ENCODE measurements at regions not wholly inside any gene's neighbourhood (a gene's known extent, or its start where the extent isn't known, plus 50 kb on each side); places are given as distances from the start of the nearest gene placed in this dataset.

DNA sequence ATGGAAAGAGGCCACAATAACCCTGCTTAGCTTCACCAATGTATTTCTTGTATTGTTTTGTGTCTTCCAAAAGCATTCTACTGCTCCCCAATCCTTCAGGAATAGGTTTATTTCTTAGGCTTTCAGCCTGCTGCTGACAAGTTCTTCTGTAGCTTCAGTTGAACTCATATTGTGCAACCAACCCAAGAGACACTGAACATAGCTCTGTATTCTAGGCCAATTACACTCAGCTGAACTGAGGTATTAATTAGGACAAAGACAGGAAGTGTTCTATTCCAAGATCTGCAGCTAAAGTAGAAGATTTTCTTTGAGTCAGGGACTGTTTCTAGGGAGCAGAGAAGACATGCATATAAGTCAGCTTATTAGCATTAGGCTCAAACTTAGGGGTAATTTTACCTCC, 151.8 kb downstream of the LHFPL1 start:
- TF ChIP-seq, protein P1, sequence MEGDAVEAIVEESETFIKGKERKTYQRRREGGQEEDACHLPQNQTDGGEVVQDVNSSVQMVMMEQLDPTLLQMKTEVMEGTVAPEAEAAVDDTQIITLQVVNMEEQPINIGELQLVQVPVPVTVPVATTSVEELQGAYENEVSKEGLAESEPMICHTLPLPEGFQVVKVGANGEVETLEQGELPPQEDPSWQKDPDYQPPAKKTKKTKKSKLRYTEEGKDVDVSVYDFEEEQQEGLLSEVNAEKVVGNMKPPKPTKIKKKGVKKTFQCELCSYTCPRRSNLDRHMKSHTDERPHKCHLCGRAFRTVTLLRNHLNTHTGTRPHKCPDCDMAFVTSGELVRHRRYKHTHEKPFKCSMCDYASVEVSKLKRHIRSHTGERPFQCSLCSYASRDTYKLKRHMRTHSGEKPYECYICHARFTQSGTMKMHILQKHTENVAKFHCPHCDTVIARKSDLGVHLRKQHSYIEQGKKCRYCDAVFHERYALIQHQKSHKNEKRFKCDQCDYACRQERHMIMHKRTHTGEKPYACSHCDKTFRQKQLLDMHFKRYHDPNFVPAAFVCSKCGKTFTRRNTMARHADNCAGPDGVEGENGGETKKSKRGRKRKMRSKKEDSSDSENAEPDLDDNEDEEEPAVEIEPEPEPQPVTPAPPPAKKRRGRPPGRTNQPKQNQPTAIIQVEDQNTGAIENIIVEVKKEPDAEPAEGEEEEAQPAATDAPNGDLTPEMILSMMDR (IDR thresholded peaks at IDR 0.05): no peak
- Histone ChIP-seq H3K4me1 (no peaks in the 10 kb centered on the region), H2AFZ (no peak overlapping the region), H3K9ac (no peak overlapping the region), H3K36me3 (ENCODE audit: control insufficient read depth, insufficient read depth, low read length) (no peaks in the 10 kb centered on the region), H3K4me3 (ENCODE audit: low read depth, low read length) (no peak overlapping the region), H3K9me3 (ENCODE audit: control insufficient read depth, low read length) (no peaks in the 10 kb centered on the region), H3K4me2 (ENCODE audit: low read length) (no peak overlapping the region), H3K27me3 (ENCODE audit: control insufficient read depth, insufficient read depth, low read length) (no peaks in the 10 kb centered on the region), H3K79me2 (no peaks in the 10 kb centered on the region), H3K27ac (no peak overlapping the region)

DNA sequence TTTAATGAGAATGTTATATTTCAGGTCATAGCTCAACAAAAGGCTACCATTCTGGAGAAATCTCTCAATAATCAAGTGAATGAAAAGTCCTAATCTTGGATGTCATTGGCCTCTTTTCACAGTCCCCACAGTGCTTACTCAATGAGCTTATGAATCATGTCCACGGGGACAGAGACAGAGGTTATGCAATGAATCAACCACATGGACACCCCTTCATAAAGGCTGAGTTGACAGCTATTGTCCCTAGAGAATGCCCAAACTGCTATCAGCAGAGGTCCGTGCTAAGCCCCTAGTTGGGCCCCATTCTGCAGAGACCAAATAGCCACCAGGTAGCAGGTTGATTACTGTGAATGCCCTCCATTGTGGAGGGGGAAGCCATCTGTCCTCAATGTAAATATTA, 158.1 kb downstream of the LHFPL1 start:
- Histone ChIP-seq H3K27ac (no peak overlapping the region), H3K9me3 (ENCODE audit: control insufficient read depth, low read length) (no peaks in the 10 kb centered on the region), H3K79me2 (no peaks in the 10 kb centered on the region), H3K4me3 (ENCODE audit: low read depth, low read length) (no peak overlapping the region), H3K4me2 (ENCODE audit: low read length) (no peak overlapping the region), H3K36me3 (ENCODE audit: control insufficient read depth, insufficient read depth, low read length) (no peaks in the 10 kb centered on the region), H3K9ac (no peak overlapping the region), H3K4me1 (no peaks in the 10 kb centered on the region), H2AFZ (no peak overlapping the region), H3K27me3 (ENCODE audit: control insufficient read depth, insufficient read depth, low read length) (no peaks in the 10 kb centered on the region)
- TF ChIP-seq, protein P1 (IDR thresholded peaks at IDR 0.05): no peak

DNA sequence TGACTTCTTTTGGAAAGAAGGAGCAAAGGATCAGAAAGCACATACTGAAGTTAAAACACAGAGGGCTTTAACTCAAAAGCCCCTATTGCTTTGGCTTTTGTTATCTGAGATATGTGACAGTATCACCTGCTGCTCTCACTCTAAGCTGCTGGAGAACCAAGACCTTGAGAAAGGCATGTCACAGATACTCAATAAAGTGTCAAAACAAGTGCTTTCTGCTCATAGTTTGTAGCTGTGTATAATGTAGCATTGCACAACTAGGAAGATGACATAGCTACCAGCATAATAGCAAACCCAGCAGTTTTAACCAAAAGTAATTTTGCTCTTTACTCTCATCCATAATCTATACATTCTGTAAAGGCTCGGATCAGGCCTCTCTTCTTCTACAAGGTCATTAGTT, 159.6 kb downstream of the LHFPL1 start:
- TF ChIP-seq, protein P1 (IDR thresholded peaks at IDR 0.05): no peak
- Histone ChIP-seq H3K27me3 (ENCODE audit: control insufficient read depth, insufficient read depth, low read length) (no peaks in the 10 kb centered on the region), H3K4me1 (no peaks in the 10 kb centered on the region), H3K4me3 (ENCODE audit: low read depth, low read length) (no peak overlapping the region), H3K4me2 (ENCODE audit: low read length) (no peak overlapping the region), H3K27ac (no peak overlapping the region), H3K36me3 (ENCODE audit: control insufficient read depth, insufficient read depth, low read length) (no peaks in the 10 kb centered on the region), H3K9ac (no peak overlapping the region), H2AFZ (no peak overlapping the region), H3K9me3 (ENCODE audit: control insufficient read depth, low read length) (no peaks in the 10 kb centered on the region), H3K79me2 (no peaks in the 10 kb centered on the region)

DNA sequence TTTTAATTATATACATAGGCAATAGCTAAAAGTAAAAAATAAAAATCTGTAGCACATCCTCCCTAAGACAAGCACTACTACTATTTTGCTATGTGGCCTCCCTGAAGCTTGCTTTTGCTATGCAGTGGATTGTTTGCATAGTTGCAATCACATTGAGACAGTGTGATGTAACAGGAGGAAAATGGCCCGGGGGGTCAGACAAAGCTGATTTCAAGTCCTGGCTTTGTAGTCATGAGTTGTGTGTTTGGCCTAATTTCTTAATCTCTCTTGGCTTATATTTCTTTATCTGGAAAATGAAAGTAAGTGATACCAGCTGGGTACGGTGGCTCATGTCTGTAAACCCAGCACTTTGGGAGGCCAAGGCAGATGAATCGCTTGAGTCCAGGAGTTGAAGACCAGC, 166.6 kb downstream of the LHFPL1 start:
- Histone ChIP-seq H3K4me3 (ENCODE audit: low read depth, low read length) (no peak overlapping the region), H3K9ac (no peak overlapping the region), H2AFZ (no peak overlapping the region), H3K36me3 (ENCODE audit: control insufficient read depth, insufficient read depth, low read length) (no peaks in the 10 kb centered on the region), H3K79me2 (no peaks in the 10 kb centered on the region), H3K9me3 (ENCODE audit: control insufficient read depth, low read length) (no peaks in the 10 kb centered on the region), H3K4me1 (no peaks in the 10 kb centered on the region), H3K27me3 (ENCODE audit: control insufficient read depth, insufficient read depth, low read length) (no peaks in the 10 kb centered on the region), H3K4me2 (ENCODE audit: low read length) (no peak overlapping the region), H3K27ac (no peak overlapping the region)
- TF ChIP-seq, protein P1 (IDR thresholded peaks at IDR 0.05): no peak

DNA sequence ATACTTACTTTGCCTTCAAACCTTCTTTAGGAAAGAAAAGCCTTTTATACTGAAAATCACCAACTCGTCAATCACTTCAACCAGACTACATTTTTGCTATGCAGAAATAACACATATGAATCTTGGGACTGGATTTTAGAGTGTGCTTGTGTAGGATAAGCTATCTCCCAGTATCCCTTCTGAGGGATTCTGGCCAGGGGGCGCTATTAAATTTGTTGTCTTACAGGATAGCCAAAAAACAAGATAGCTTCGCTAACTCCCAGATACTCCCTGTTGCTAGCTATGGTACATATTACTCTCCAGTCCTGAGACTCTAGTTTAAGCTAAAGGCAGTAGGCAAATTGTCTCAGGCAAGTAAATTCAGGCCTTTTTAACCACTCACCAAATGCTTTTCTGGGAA, 167.2 kb downstream of the LHFPL1 start:
- Histone ChIP-seq H3K4me3 (ENCODE audit: low read depth, low read length) (no peak overlapping the region), H3K27me3 (ENCODE audit: control insufficient read depth, insufficient read depth, low read length) (no peaks in the 10 kb centered on the region), H3K4me1 (no peaks in the 10 kb centered on the region), H3K9ac (no peak overlapping the region), H3K79me2 (no peaks in the 10 kb centered on the region), H2AFZ (no peak overlapping the region), H3K4me2 (ENCODE audit: low read length) (no peak overlapping the region), H3K36me3 (ENCODE audit: control insufficient read depth, insufficient read depth, low read length) (no peaks in the 10 kb centered on the region), H3K9me3 (ENCODE audit: control insufficient read depth, low read length) (no peaks in the 10 kb centered on the region), H3K27ac (no peak overlapping the region)
- TF ChIP-seq, protein P1 (IDR thresholded peaks at IDR 0.05): no peak
